RWPE2 (cell line): ENCODE measurements at regions not wholly inside any gene's neighbourhood (a gene's known extent, or its start where the extent isn't known, plus 50 kb on each side); places are given as distances from the start of the nearest gene placed in this dataset.

Experiments used
- ATAC-seq: fragments of 200-7000 bp; cut with Tn5 transposase; 3 replicates; pipeline ENCODE4 v1.9.1; 2021; ENCODE audit warnings: low read depth
- DNase-seq: peaks from one replicate; pipeline ENCODE4 v3.0.0-alpha.2; 2020; ENCODE audit warnings: low spot score
- H3K27ac ChIP-seq: fragments of 450-650 bp; 2 replicates; pipeline ENCODE4 v1.5.1; 2017; ENCODE audit warnings: mild to moderate bottlenecking; ENCODE audit not compliant: poor library complexity, severe bottlenecking
- H3K27me3 ChIP-seq: fragments of 250-450 bp; sonication (Bioruptor Pico); 2 replicates; pipeline ENCODE4 v1.5.1; 2021; ENCODE audit warnings: mild to moderate bottlenecking, moderate library complexity; ENCODE audit not compliant: insufficient read depth, poor library complexity, severe bottlenecking
- H3K36me3 ChIP-seq: fragments of 250-450 bp; sonication (Bioruptor Pico); 2 replicates; pipeline ENCODE4 v1.5.1; 2020; ENCODE audit warnings: low read depth, mild to moderate bottlenecking, moderate library complexity
- H3K4me1 ChIP-seq: fragments of 250-450 bp; sonication (Bioruptor Pico); 2 replicates; pipeline ENCODE4 v1.5.1; 2021; ENCODE audit warnings: mild to moderate bottlenecking, moderate library complexity; ENCODE audit not compliant: insufficient read depth, poor library complexity, severe bottlenecking
- H3K4me3 ChIP-seq: fragments of 250-450 bp; sonication (Bioruptor Pico); 2 replicates; pipeline ENCODE4 v1.5.1; 2021; ENCODE audit warnings: mild to moderate bottlenecking, moderate library complexity; ENCODE audit not compliant: severe bottlenecking
- H3K9me3 ChIP-seq: fragments of 250-450 bp; sonication (Bioruptor Pico); 2 replicates; pipeline ENCODE4 v1.5.1; 2021; ENCODE audit warnings: mild to moderate bottlenecking, moderate library complexity; ENCODE audit not compliant: severe bottlenecking
- CTCF ChIP-seq: fragments of 450-650 bp; IDR thresholded peaks from one replicate; pipeline ENCODE4 v1.5.1; 2017; ENCODE audit warnings: mild to moderate bottlenecking, moderate library complexity; ENCODE audit not compliant: poor library complexity, severe bottlenecking

- no peak for TF ChIP-seq CTCF
- Histone ChIP-seq H3K27ac (peak overlapping the region; percentile 81), H3K27me3 (no peaks in the 10 kb centered on the region), H3K9me3 (no peaks in the 10 kb centered on the region), H3K4me3 (no peak overlapping the region), H3K4me1 (peaks cover 30% of the 10 kb centered on the region), H3K36me3 (no peaks in the 10 kb centered on the region)
- ATAC-seq (no peak), DNase-seq (peak; percentile 54)
Observed at GRCh38 chr13:36531746-36532486, 99.6 kb downstream of the CCNA1 start.

- no peak overlapping the region for H3K4me3 ChIP-seq
- peaks cover 30% of the 10 kb centered on the region for H3K4me1 ChIP-seq
- no peaks in the 10 kb centered on the region for H3K9me3 ChIP-seq
- H3K27me3 ChIP-seq, result no peaks in the 10 kb centered on the region
- ATAC-seq, result peak; percentile 87
- TF ChIP-seq CTCF, result no peak
- H3K27ac ChIP-seq, result peak overlapping the region; percentile 81
- DNase-seq, result no peak
- H3K36me3 ChIP-seq, result no peaks in the 10 kb centered on the region
Observed at GRCh38 chr13:36533806-36534205, 101.5 kb downstream of the CCNA1 start.

GRCh38 chr13:36536546-36536945, 104.3 kb downstream of the CCNA1 start:
- ATAC-seq (no peak), DNase-seq (no peak)
- Histone ChIP-seq H3K27ac (no peak overlapping the region), H3K4me3 (no peak overlapping the region), H3K9me3 (no peaks in the 10 kb centered on the region), H3K27me3 (no peaks in the 10 kb centered on the region), H3K36me3 (no peaks in the 10 kb centered on the region), H3K4me1 (peaks cover 22% of the 10 kb centered on the region)
- no peak for TF ChIP-seq CTCF

- H3K27ac ChIP-seq, result no peak overlapping the region
- no peak for TF ChIP-seq CTCF
- DNase-seq (no peak), ATAC-seq (no peak)
- no peaks in the 10 kb centered on the region for H3K27me3 ChIP-seq
- H3K4me3 ChIP-seq, result no peak overlapping the region
- no peaks in the 10 kb centered on the region for H3K4me1 ChIP-seq
- H3K9me3 ChIP-seq, result no peaks in the 10 kb centered on the region
- H3K36me3 ChIP-seq, result no peaks in the 10 kb centered on the region
Observed at GRCh38 chr13:36543671-36544070, 111.4 kb downstream of the CCNA1 start.

GRCh38 chr13:36548129-36548528, 115.8 kb downstream of the CCNA1 start:
- Histone ChIP-seq H3K27ac (no peak overlapping the region), H3K36me3 (no peaks in the 10 kb centered on the region), H3K4me3 (no peak overlapping the region), H3K9me3 (no peaks in the 10 kb centered on the region), H3K27me3 (no peaks in the 10 kb centered on the region), H3K4me1 (no peaks in the 10 kb centered on the region)
- DNase-seq (no peak), ATAC-seq (no peak)
- no peak for TF ChIP-seq CTCF
